RWPE2 (cell line): ENCODE measurements at regions not wholly inside any gene's neighbourhood (a gene's known extent, or its start where the extent isn't known, plus 50 kb on each side); places are given as distances from the start of the nearest gene placed in this dataset.

Experiments
- ATAC-seq: fragments of 200-7000 bp; cut with Tn5 transposase; 3 replicates; pipeline ENCODE4 v1.9.1; 2021; ENCODE audit warnings: low read depth
- DNase-seq: peaks from one replicate; pipeline ENCODE4 v3.0.0-alpha.2; 2020; ENCODE audit warnings: low spot score
- H3K27ac ChIP-seq: fragments of 450-650 bp; 2 replicates; pipeline ENCODE4 v1.5.1; 2017; ENCODE audit warnings: mild to moderate bottlenecking; ENCODE audit not compliant: poor library complexity, severe bottlenecking
- H3K27me3 ChIP-seq: fragments of 250-450 bp; sonication (Bioruptor Pico); 2 replicates; pipeline ENCODE4 v1.5.1; 2021; ENCODE audit warnings: mild to moderate bottlenecking, moderate library complexity; ENCODE audit not compliant: insufficient read depth, poor library complexity, severe bottlenecking
- H3K36me3 ChIP-seq: fragments of 250-450 bp; sonication (Bioruptor Pico); 2 replicates; pipeline ENCODE4 v1.5.1; 2020; ENCODE audit warnings: low read depth, mild to moderate bottlenecking, moderate library complexity
- H3K4me1 ChIP-seq: fragments of 250-450 bp; sonication (Bioruptor Pico); 2 replicates; pipeline ENCODE4 v1.5.1; 2021; ENCODE audit warnings: mild to moderate bottlenecking, moderate library complexity; ENCODE audit not compliant: insufficient read depth, poor library complexity, severe bottlenecking
- H3K4me3 ChIP-seq: fragments of 250-450 bp; sonication (Bioruptor Pico); 2 replicates; pipeline ENCODE4 v1.5.1; 2021; ENCODE audit warnings: mild to moderate bottlenecking, moderate library complexity; ENCODE audit not compliant: severe bottlenecking
- H3K9me3 ChIP-seq: fragments of 250-450 bp; sonication (Bioruptor Pico); 2 replicates; pipeline ENCODE4 v1.5.1; 2021; ENCODE audit warnings: mild to moderate bottlenecking, moderate library complexity; ENCODE audit not compliant: severe bottlenecking
- CTCF ChIP-seq: fragments of 450-650 bp; IDR thresholded peaks from one replicate; pipeline ENCODE4 v1.5.1; 2017; ENCODE audit warnings: mild to moderate bottlenecking, moderate library complexity; ENCODE audit not compliant: poor library complexity, severe bottlenecking

DNA sequence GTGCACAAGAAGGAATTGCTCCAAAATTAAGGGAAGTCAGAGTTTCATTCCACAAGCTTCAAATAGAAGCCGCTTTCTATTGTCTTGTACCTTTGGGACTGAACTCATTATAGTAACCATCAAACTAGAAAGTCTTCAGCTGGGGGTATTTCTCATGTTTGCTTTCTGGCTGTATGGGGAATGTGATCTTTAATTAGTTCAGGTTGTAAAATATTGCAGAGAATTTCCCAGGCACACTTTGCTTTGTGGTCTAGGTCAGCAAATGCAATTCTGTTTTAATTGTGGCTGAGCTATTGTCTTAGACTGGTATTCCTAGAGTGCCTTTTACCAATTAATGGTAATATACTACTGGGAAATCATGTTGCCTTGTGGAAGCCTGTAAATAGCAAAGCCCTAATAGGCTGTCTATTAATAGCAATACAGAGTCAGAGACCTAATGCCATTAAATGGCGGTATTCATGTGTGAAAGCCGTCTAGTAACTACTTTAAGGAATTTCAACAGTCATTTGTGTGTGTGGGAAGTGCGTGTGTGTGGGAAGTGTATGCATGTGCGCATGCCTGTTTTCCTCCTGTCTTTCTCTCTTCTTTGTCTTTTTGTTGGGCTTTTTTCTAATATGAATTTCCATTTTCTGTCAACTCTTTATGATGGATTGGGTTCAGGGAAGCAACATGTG lies 276.6 kb downstream of the FAT3 start:
- Histone ChIP-seq H3K4me1 (peaks cover 15% of the 10 kb centered on the region), H3K9me3 (no peaks in the 10 kb centered on the region), H3K27ac (peak overlapping the region; percentile 13), H3K4me3 (no peak overlapping the region), H3K36me3 (no peaks in the 10 kb centered on the region), H3K27me3 (no peaks in the 10 kb centered on the region)
- no peak for ATAC-seq
- DNase-seq = no peak
- TF ChIP-seq CTCF = no peak

- no peaks in the 10 kb centered on the region for H3K9me3 ChIP-seq
- no peaks in the 10 kb centered on the region for H3K36me3 ChIP-seq
- TF ChIP-seq CTCF = no peak
- no peak overlapping the region for H3K4me3 ChIP-seq
- DNase-seq (no peak), ATAC-seq (no peak)
- H3K4me1 ChIP-seq = peaks cover 15% of the 10 kb centered on the region
- H3K27ac ChIP-seq = no peak overlapping the region
- no peaks in the 10 kb centered on the region for H3K27me3 ChIP-seq
These were observed 279.4 kb downstream of the FAT3 start for GRCh38 chr11:92504004-92504403.

GRCh38 chr11:92504534-92504933 lies 279.9 kb downstream of the FAT3 start:
- no peak overlapping the region for H3K27ac ChIP-seq
- no peaks in the 10 kb centered on the region for H3K36me3 ChIP-seq
- no peak for TF ChIP-seq CTCF
- H3K4me1 ChIP-seq = peaks cover 15% of the 10 kb centered on the region
- DNase-seq (no peak), ATAC-seq (no peak)
- H3K9me3 ChIP-seq = no peaks in the 10 kb centered on the region
- no peak overlapping the region for H3K4me3 ChIP-seq
- no peaks in the 10 kb centered on the region for H3K27me3 ChIP-seq

GRCh38 chr11:92505689-92506088 lies 281.1 kb downstream of the FAT3 start:
- ATAC-seq (peak; percentile 73; the same call in 2 of the 3 replicates), DNase-seq (no peak)
- TF ChIP-seq CTCF = no peak

DNA sequence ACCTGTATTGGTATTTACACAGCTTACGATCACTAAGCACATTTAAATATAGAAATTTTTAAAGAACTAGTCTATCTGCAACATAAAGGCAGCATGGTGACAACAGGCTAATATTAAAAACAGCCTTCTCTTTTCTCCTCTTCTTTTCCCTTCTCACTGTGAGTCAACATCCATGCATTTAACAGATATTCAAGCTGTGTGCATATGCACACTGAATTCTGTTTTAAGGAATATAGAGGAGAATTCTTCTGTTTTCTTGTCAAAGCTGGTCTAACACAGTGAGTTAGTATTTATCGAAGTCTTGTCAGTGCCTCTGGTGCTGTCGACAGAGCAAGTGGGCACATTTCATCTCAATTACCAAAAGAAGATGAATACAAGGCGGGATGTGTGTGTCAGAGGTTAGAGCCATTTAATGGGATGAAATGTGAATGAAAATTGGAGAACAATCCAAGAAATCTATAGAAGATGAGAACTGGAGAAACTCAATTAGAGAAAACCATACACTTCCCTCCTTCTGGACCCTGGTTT lies 282.3 kb downstream of the FAT3 start:
- TF ChIP-seq CTCF = no peak
- no peak for DNase-seq
- H3K4me3 ChIP-seq = no peak overlapping the region
- H3K36me3 ChIP-seq = no peaks in the 10 kb centered on the region
- H3K27ac ChIP-seq = no peak overlapping the region
- no peak for ATAC-seq
- no peaks in the 10 kb centered on the region for H3K4me1 ChIP-seq
- no peaks in the 10 kb centered on the region for H3K9me3 ChIP-seq
- no peaks in the 10 kb centered on the region for H3K27me3 ChIP-seq

More at GRCh38 chr11:92505689-92506088, 281.1 kb downstream of the FAT3 start:
- no peaks in the 10 kb centered on the region for H3K9me3 ChIP-seq
- H3K36me3 ChIP-seq = no peaks in the 10 kb centered on the region
- H3K4me1 ChIP-seq = peaks cover 4% of the 10 kb centered on the region
- H3K27me3 ChIP-seq = no peaks in the 10 kb centered on the region
- no peak overlapping the region for H3K27ac ChIP-seq
- H3K4me3 ChIP-seq = no peak overlapping the region
